HEK293 (cell line): ENCODE measurements at regions not wholly inside any gene's neighbourhood (a gene's known extent, or its start where the extent isn't known, plus 50 kb on each side); places are given as distances from the start of the nearest gene placed in this dataset.

Experiments used
- CTCF ChIA-PET: fragments of 350-600 bp; formaldehyde crosslinking; extraction: SDS; loops from one replicate; lab custom pipeline; 2021; ENCODE audit warnings: antibody characterized with exemption; lab: Yijun Ruan, JAX
- POLR2A ChIA-PET: fragments of 300-600 bp; formaldehyde crosslinking; extraction: SDS; loops from one replicate; lab custom pipeline; 2020; ENCODE audit warnings: antibody characterized with exemption, inconsistent platforms; lab: Yijun Ruan, JAX
- H3K27ac ChIP-seq: fragments of 200-500 bp; sonication (Bioruptor generic); 2 replicates; pipeline ENCODE4 v1.5.1; 2014; ENCODE audit warnings: low read depth, low read length, control low read depth, inconsistent platforms; ENCODE audit errors: extremely low read depth
- H3K36me3 ChIP-seq, 2 experiments: fragments of 200-500 bp in 1 of 2; sonication (Bioruptor generic) in 1 of 2; 1 replicate in 1 of 2; 2 replicates in 1 of 2; pipeline ENCODE4 v1.5.1; 2014 to 2017; ENCODE audit warnings: inconsistent platforms in 2 of 2, low read length in 2 of 2; ENCODE audit not compliant: control insufficient read depth in 2 of 2, insufficient read depth in 1 of 2
- H3K4me1 ChIP-seq: fragments of 200-500 bp; sonication (Bioruptor generic); 2 replicates; pipeline ENCODE4 v1.5.1; 2014; ENCODE audit warnings: mild to moderate bottlenecking, low read length, inconsistent platforms; ENCODE audit not compliant: control insufficient read depth, insufficient read depth
- H3K4me3 ChIP-seq: 2 replicates; pipeline ENCODE4 v1.5.1; 2011; ENCODE audit warnings: low read depth, mild to moderate bottlenecking, control low read depth, low read length, moderate library complexity
- H3K9me3 ChIP-seq: fragments of 200-500 bp; sonication (Bioruptor generic); 2 replicates; pipeline ENCODE4 v1.5.1; 2014; ENCODE audit warnings: low read depth, low read length, inconsistent platforms; ENCODE audit not compliant: control insufficient read depth, insufficient read depth
- AEBP2 ChIP-seq: fragments of 450-650 bp; formaldehyde crosslinking; IDR thresholded peaks from 2 replicates; pipeline ENCODE4 v1.5.1; 2016; ENCODE audit warnings: missing biosample characterization, missing genetic modification characterization, borderline replicate concordance
- ATF2 ChIP-seq: fragments of 450-650 bp; formaldehyde crosslinking; IDR thresholded peaks from 2 replicates; pipeline ENCODE4 v1.5.1; 2016; ENCODE audit warnings: missing biosample characterization, missing genetic modification characterization, low read depth
- BCL11B ChIP-seq: fragments of 450-650 bp; formaldehyde crosslinking; IDR thresholded peaks from 2 replicates; pipeline ENCODE4 v1.5.1; 2016; ENCODE audit warnings: low read depth, missing biosample characterization, missing genetic modification characterization
- HIC1 ChIP-seq: fragments of 450-650 bp; formaldehyde crosslinking; IDR thresholded peaks from 2 replicates; pipeline ENCODE4 v1.5.1; 2016; ENCODE audit warnings: missing biosample characterization, missing genetic modification characterization
- HOXD13 ChIP-seq: sonication (generic); formaldehyde crosslinking; IDR thresholded peaks from 2 replicates; pipeline ENCODE4 v1.8.0; 2022; ENCODE audit warnings: missing genetic modification reagents, borderline replicate concordance
- KLF16 ChIP-seq: fragments of 450-650 bp; formaldehyde crosslinking; IDR thresholded peaks from 2 replicates; pipeline ENCODE4 v1.5.1; 2017; ENCODE audit warnings: missing biosample characterization, missing genetic modification characterization
- TCF7L2 ChIP-seq: IDR thresholded peaks from 2 replicates; pipeline ENCODE4 v1.6.1; 2011; ENCODE audit warnings: low read depth, mild to moderate bottlenecking, inconsistent platforms, low read length, moderate library complexity, borderline replicate concordance
- ZBTB1 ChIP-seq: fragments of 450-650 bp; formaldehyde crosslinking; IDR thresholded peaks from 2 replicates; pipeline ENCODE4 v1.5.1; 2016; ENCODE audit warnings: missing biosample characterization, missing genetic modification characterization
- ZNF157 ChIP-seq: fragments of 450-650 bp; formaldehyde crosslinking; IDR thresholded peaks from 2 replicates; pipeline ENCODE4 v1.5.1; 2016; ENCODE audit warnings: missing biosample characterization, missing genetic modification characterization
- ZNF26 ChIP-seq: fragments of 450-650 bp; formaldehyde crosslinking; IDR thresholded peaks from 2 replicates; pipeline ENCODE4 v1.5.1; 2016; ENCODE audit warnings: missing biosample characterization, missing genetic modification characterization
- ZNF404 ChIP-seq: fragments of 450-650 bp; formaldehyde crosslinking; IDR thresholded peaks from 2 replicates; pipeline ENCODE4 v1.5.1; 2017; ENCODE audit warnings: missing biosample characterization, missing genetic modification characterization
- ZNF639 ChIP-seq: fragments of 450-650 bp; formaldehyde crosslinking; IDR thresholded peaks from 2 replicates; pipeline ENCODE4 v1.5.1; 2016; ENCODE audit warnings: missing biosample characterization, missing genetic modification characterization
- ZNF777 ChIP-seq: fragments of 450-650 bp; formaldehyde crosslinking; IDR thresholded peaks from 2 replicates; pipeline ENCODE4 v1.5.1; 2017; ENCODE audit warnings: missing biosample characterization, missing genetic modification characterization, borderline replicate concordance
- ZNF830 ChIP-seq: fragments of 450-650 bp; IDR thresholded peaks from 2 replicates; pipeline ENCODE4 v1.5.0; 2018; ENCODE audit warnings: missing biosample characterization, missing genetic modification characterization, low read depth, mild to moderate bottlenecking, moderate library complexity
- ZNF843 ChIP-seq: fragments of 450-650 bp; formaldehyde crosslinking; IDR thresholded peaks from 2 replicates; pipeline ENCODE4 v1.5.1; 2016; ENCODE audit warnings: missing biosample characterization, missing genetic modification characterization
- ZSCAN23 ChIP-seq: fragments of 450-650 bp; formaldehyde crosslinking; IDR thresholded peaks from 2 replicates; pipeline ENCODE4 v1.5.1; 2016; ENCODE audit warnings: missing biosample characterization, missing genetic modification characterization
- ZSCAN4 ChIP-seq: fragments of 450-650 bp; formaldehyde crosslinking; IDR thresholded peaks from 2 replicates; pipeline ENCODE4 v1.5.1; 2017; ENCODE audit warnings: missing biosample characterization, missing genetic modification characterization
- TF ChIP-seq, protein P1 (sequence below): fragments of 450-650 bp; formaldehyde crosslinking; optimal IDR thresholded peaks from 2 replicates; pipeline ENCODE3; 2016; ENCODE audit warnings: missing biosample characterization, mild to moderate bottlenecking, missing genetic modification characterization

DNA sequence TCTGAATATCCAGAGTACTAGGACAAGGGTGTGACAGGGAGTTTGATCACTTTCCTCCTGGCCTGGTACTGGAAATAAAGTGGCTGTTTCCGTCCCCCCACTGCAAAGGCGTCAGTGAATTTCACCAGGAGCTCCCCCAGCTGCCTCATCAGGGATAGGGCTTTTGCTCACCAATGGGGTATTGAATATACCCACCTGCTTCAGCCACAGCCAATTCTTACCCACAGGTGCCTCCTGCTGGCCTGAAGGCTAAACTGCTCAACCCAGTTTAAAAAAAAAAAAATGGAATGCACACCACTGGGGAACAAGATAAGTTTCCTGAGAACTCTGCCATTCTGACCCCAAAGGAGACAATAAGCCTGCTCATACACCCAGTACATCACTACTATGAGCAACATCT, 65.3 kb upstream of the MS4A8 start:
- POLR2A ChIA-PET, result no interaction called here
- Histone ChIP-seq H3K4me3 (no peak overlapping the region), H3K36me3 (no peaks in the 10 kb centered on the region), H3K27ac (no peak overlapping the region), H3K4me1 (no peaks in the 10 kb centered on the region), H3K9me3 (no peaks in the 10 kb centered on the region)
- CTCF ChIA-PET, result interaction anchor here (0.6 to 1.1 kb wide), 7 partner anchors 10 to 1001 kb away, joined by 3 to 6 read pairs (median 3); no protein-coding TSS in a partner anchor
- TF ChIP-seq ZNF157, result no peak
- no peak for TF ChIP-seq HIC1 (tag by site-specific recombination)
- no peak for TF ChIP-seq KLF16 (tag by site-specific recombination)
- no peak for TF ChIP-seq ZNF777
- no peak for TF ChIP-seq ZNF26 (tag by site-specific recombination)
- TF ChIP-seq HOXD13 (CRISPR knock-in tag), result no peak
- TF ChIP-seq ZNF404 (tag by site-specific recombination), result no peak
- TF ChIP-seq BCL11B (tag by site-specific recombination), result no peak
- no peak for TF ChIP-seq AEBP2
- TF ChIP-seq ZBTB1 (tag by site-specific recombination), result no peak
- TF ChIP-seq ZNF830 (tag by site-specific recombination), result no peak
- no peak for TF ChIP-seq TCF7L2
- TF ChIP-seq ZNF843 (tag by site-specific recombination), result no peak
- TF ChIP-seq ZSCAN23, result no peak
- TF ChIP-seq, protein P1, sequence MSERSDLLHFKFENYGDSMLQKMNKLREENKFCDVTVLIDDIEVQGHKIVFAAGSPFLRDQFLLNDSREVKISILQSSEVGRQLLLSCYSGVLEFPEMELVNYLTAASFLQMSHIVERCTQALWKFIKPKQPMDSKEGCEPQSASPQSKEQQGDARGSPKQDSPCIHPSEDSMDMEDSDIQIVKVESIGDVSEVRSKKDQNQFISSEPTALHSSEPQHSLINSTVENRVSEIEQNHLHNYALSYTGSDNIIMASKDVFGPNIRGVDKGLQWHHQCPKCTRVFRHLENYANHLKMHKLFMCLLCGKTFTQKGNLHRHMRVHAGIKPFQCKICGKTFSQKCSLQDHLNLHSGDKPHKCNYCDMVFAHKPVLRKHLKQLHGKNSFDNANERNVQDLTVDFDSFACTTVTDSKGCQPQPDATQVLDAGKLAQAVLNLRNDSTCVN, result no peak
- no peak for TF ChIP-seq ATF2 (tag by site-specific recombination)
- no peak for TF ChIP-seq ZSCAN4 (tag by site-specific recombination)
- TF ChIP-seq ZNF639 (tag by site-specific recombination), result no peak
